Large intestine (tissue), 3 donors: ENCODE measurements at regions not wholly inside any gene's neighbourhood (a gene's known extent, or its start where the extent isn't known, plus 50 kb on each side); places are given as distances from the start of the nearest gene placed in this dataset.
"Not testable (repeated sequence)": the region's sequence is repeated elsewhere in the genome, so short reads cannot be mapped to it uniquely, and the experiment has no call there.

Experiments
- DNase-seq, 2 donors: peaks; one replicate each; pipeline versions ENCODE4 v3.0.0 to v3.0.0-alpha.2; 2013
- H3K27ac ChIP-seq: one replicate; pipeline ENCODE4 v1.5.1; 2013; ENCODE audit warnings: low read length
- H3K27me3 ChIP-seq: 2 replicates; pipeline ENCODE4 v1.6.1; 2013; ENCODE audit warnings: low read length; ENCODE audit not compliant: control insufficient read depth, insufficient read depth
- H3K36me3 ChIP-seq: 2 replicates; pipeline ENCODE4 v1.6.1; 2013; ENCODE audit warnings: low read length; ENCODE audit not compliant: control insufficient read depth, insufficient read depth
- H3K4me1 ChIP-seq: one replicate; pipeline ENCODE4 v1.6.1; 2013; ENCODE audit warnings: low read length; ENCODE audit not compliant: control insufficient read depth, insufficient read depth
- H3K4me3 ChIP-seq: one replicate; pipeline ENCODE4 v1.5.1; 2013; ENCODE audit warnings: low read length
- H3K9me3 ChIP-seq: one replicate; pipeline ENCODE4 v1.6.1; 2013; ENCODE audit warnings: mild to moderate bottlenecking, low read depth, low read length, moderate library complexity; ENCODE audit not compliant: control insufficient read depth
- WGBS: methylation state at CpG from one replicate; pipeline ENCODE4 v1.1.5; 2013; ENCODE audit warnings: low lambda C conversion rate; ENCODE audit not compliant: insufficient coverage; 5-methylcytosine and 5-hydroxymethylcytosine counted together

- no peak overlapping the region for H3K4me3 ChIP-seq
- H3K27me3 ChIP-seq, result no peaks in the 10 kb centered on the region
- no peak overlapping the region for H3K27ac ChIP-seq
- H3K9me3 ChIP-seq, result peaks cover 26% of the 10 kb centered on the region
- H3K36me3 ChIP-seq, result no peaks in the 10 kb centered on the region
- WGBS, result 100% methylated on average over 1 of the region's 1 CpG
- DNase-seq, result no peak
- no peaks in the 10 kb centered on the region for H3K4me1 ChIP-seq
These were observed 87.6 kb upstream of the SPOPL start for GRCh38 chr2:138414014-138414413.

- Histone ChIP-seq H3K4me3 (no peak overlapping the region), H3K9me3 (peaks cover 19% of the 10 kb centered on the region), H3K36me3 (no peaks in the 10 kb centered on the region), H3K27me3 (no peaks in the 10 kb centered on the region), H3K27ac (no peak overlapping the region), H3K4me1 (no peaks in the 10 kb centered on the region)
- no peak for DNase-seq
- WGBS, result 80% methylated on average over 1 of the region's 5 CpGs
These were observed 85.6 kb upstream of the SPOPL start for GRCh38 chr2:138415985-138416384.

GRCh38 chr2:138418453-138418852 is 83.1 kb upstream of the SPOPL start:
- Histone ChIP-seq H3K27ac (no peak overlapping the region), H3K4me1 (peaks cover 6% of the 10 kb centered on the region), H3K9me3 (peaks cover 12% of the 10 kb centered on the region), H3K27me3 (no peaks in the 10 kb centered on the region), H3K4me3 (no peak overlapping the region), H3K36me3 (no peaks in the 10 kb centered on the region)
- no peak for DNase-seq
- WGBS, result 100% methylated on average over 2 of the region's 2 CpGs

- no peak overlapping the region for H3K27ac ChIP-seq
- no peaks in the 10 kb centered on the region for H3K36me3 ChIP-seq
- no peak overlapping the region for H3K4me3 ChIP-seq
- H3K27me3 ChIP-seq, result no peaks in the 10 kb centered on the region
- DNase-seq, result peak in 1 of 2 donors; percentile 41
- no peaks in the 10 kb centered on the region for H3K9me3 ChIP-seq
- 100% methylated on average over 1 of the region's 3 CpGs for WGBS
- peaks cover 6% of the 10 kb centered on the region for H3K4me1 ChIP-seq
These were observed 80.1 kb upstream of the SPOPL start for GRCh38 chr2:138421315-138421970.

- Histone ChIP-seq H3K4me1 (peaks cover 6% of the 10 kb centered on the region), H3K36me3 (no peaks in the 10 kb centered on the region), H3K27me3 (no peaks in the 10 kb centered on the region), H3K9me3 (no peaks in the 10 kb centered on the region), H3K4me3 (no peak overlapping the region), H3K27ac (no peak overlapping the region)
- DNase-seq, result peak in 1 of 2 donors; percentile 34
These were observed 79.6 kb upstream of the SPOPL start for GRCh38 chr2:138421971-138422335.

GRCh38 chr2:138423198-138423597 is 78.4 kb upstream of the SPOPL start:
- H3K9me3 ChIP-seq, result no peaks in the 10 kb centered on the region
- no CpG with 5 or more reads among the region's 2 CpGs for WGBS
- DNase-seq, result no peak

GRCh38 chr2:138423745-138424144 is 77.8 kb upstream of the SPOPL start:
- peak in 1 of 2 donors; percentile 31 for DNase-seq
- no CpG with 5 or more reads among the region's 1 CpG for WGBS
- Histone ChIP-seq H3K36me3 (no peaks in the 10 kb centered on the region), H3K4me3 (no peak overlapping the region), H3K4me1 (peaks cover 6% of the 10 kb centered on the region), H3K27ac (no peak overlapping the region), H3K27me3 (no peaks in the 10 kb centered on the region), H3K9me3 (no peaks in the 10 kb centered on the region)

More at GRCh38 chr2:138423198-138423597, 78.4 kb upstream of the SPOPL start:
- no peak overlapping the region for H3K27ac ChIP-seq
- no peak overlapping the region for H3K4me3 ChIP-seq
- H3K36me3 ChIP-seq, result no peaks in the 10 kb centered on the region
- H3K27me3 ChIP-seq, result no peaks in the 10 kb centered on the region
- H3K4me1 ChIP-seq, result peaks cover 6% of the 10 kb centered on the region

GRCh38 chr2:138424436-138425140 is 77.0 kb upstream of the SPOPL start:
- Histone ChIP-seq H3K9me3 (no peaks in the 10 kb centered on the region), H3K4me1 (peaks cover 6% of the 10 kb centered on the region), H3K27me3 (no peaks in the 10 kb centered on the region), H3K27ac (no peak overlapping the region), H3K36me3 (no peaks in the 10 kb centered on the region), H3K4me3 (no peak overlapping the region)
- DNase-seq, result no peak
- WGBS, result 100% methylated on average over 2 of the region's 4 CpGs

GRCh38 chr2:138426116-138426515 is 75.5 kb upstream of the SPOPL start:
- not testable (repeated sequence) for DNase-seq, H3K4me3 ChIP-seq, H3K27me3 ChIP-seq, H3K4me1 ChIP-seq, H3K36me3 ChIP-seq, H3K27ac ChIP-seq, H3K9me3 ChIP-seq
- no CpG with 5 or more reads among the region's 5 CpGs for WGBS

GRCh38 chr2:138428710-138429440 is 72.7 kb upstream of the SPOPL start:
- H3K27ac ChIP-seq, result no peak overlapping the region
- WGBS, result no CpG with 5 or more reads among the region's 4 CpGs
- no peaks in the 10 kb centered on the region for H3K36me3 ChIP-seq
- no peak overlapping the region for H3K4me3 ChIP-seq
- H3K9me3 ChIP-seq, result no peaks in the 10 kb centered on the region
- DNase-seq, result no peak
- no peaks in the 10 kb centered on the region for H3K27me3 ChIP-seq
- peaks cover 1% of the 10 kb centered on the region for H3K4me1 ChIP-seq
